Right atrium auricular region (tissue), 2 donors: ENCODE measurements at regions not wholly inside any gene's neighbourhood (a gene's known extent, or its start where the extent isn't known, plus 50 kb on each side); places are given as distances from the start of the nearest gene placed in this dataset.

Experiments used
- DNase-seq: peaks from one replicate; pipeline ENCODE4 v3.0.0-alpha.2; 2019; ENCODE audit warnings: low spot score
- H3K27ac ChIP-seq, 2 donors: fragments of 200-600 bp; sonication (generic); 1 replicate in 1 of 2; 2 replicates in 1 of 2; pipeline ENCODE4 v1.5.1; 2016 to 2019
- H3K27me3 ChIP-seq, 2 donors: fragments of 200-600 bp; sonication (generic); one replicate each; pipeline versions ENCODE4 v1.5.1 to v1.6.0; 2017 to 2019
- H3K36me3 ChIP-seq: fragments of 200-600 bp; sonication (generic); one replicate; pipeline ENCODE4 v1.5.1; 2016
- H3K4me1 ChIP-seq, 2 donors: fragments of 200-600 bp; sonication (generic); one replicate each; pipeline versions ENCODE4 v1.5.1 to v1.6.0; 2017 to 2019
- H3K4me3 ChIP-seq, 2 donors: fragments of 200-600 bp; sonication (generic); 1 replicate in 1 of 2; 2 replicates in 1 of 2; pipeline ENCODE4 v1.5.1; 2017 to 2019; ENCODE audit warnings: mild to moderate bottlenecking in 1 of 2, moderate library complexity in 1 of 2
- H3K9me3 ChIP-seq, 2 donors: fragments of 200-600 bp; sonication (generic); one replicate each; pipeline ENCODE4 v1.5.1; 2019
- CTCF ChIP-seq, 2 donors: fragments of 200-600 bp; sonication (generic); IDR thresholded peaks; one replicate each; pipeline ENCODE4 v1.5.1; 2019; ENCODE audit warnings: antibody characterized with exemption in 2 of 2

DNA sequence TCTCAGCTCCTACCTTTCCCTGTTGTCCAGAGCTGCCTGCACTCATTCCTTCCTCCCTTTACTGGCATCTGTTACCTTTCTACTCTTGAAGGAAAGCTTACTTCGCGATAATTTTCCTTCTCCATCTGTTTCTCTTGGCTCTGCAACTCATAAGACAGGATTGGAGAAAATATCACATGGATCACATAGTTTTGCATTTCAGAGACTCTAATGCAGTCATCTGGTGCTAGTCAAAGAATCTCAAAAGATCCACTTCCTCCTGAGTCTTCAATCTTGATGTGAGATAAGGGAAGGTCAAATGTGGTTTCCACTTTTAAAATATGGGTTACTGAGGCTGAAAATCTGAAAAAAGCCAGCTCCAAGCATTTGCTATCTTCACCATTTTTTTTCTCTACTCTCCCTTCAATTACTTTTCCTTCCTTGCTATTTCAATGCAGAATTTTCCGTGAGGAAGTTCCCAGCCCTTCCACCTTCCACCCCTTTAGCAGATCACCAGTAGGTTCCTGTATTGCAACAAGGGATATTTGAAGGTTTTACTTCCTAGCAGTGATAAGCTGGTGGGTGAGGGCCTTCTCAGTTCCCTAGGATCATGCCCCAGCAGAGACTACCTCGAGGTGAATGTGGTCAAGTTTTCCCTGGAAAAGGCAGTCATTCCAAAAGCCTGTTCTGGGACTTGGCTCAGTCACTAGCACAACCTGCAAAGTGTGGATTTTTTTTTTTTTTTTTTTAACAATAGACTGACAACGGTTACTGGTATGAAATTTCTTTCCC lies 62.8 kb upstream of the LRRC1 start:
- H3K4me1 ChIP-seq, result peaks cover 0 to 3% of the 10 kb centered on the region in 2 donors
- no peaks in the 10 kb centered on the region for H3K27me3 ChIP-seq
- H3K36me3 ChIP-seq, result no peaks in the 10 kb centered on the region
- DNase-seq, result no peak
- no peak overlapping the region for H3K4me3 ChIP-seq
- TF ChIP-seq CTCF (IDR thresholded peaks at IDR 0.05), result no peak
- no peak overlapping the region for H3K27ac ChIP-seq
- no peaks in the 10 kb centered on the region for H3K9me3 ChIP-seq

- Histone ChIP-seq H3K4me3 (no peak overlapping the region), H3K27me3 (no peaks in the 10 kb centered on the region)
- TF ChIP-seq CTCF (IDR thresholded peaks at IDR 0.05), result no peak
Measured at GRCh38 chr6:53730767-53731166, 64.0 kb upstream of the LRRC1 start.

GRCh38 chr6:53728570-53729194 lies 63.1 kb upstream of the KLHL31 start:
- Histone ChIP-seq H3K36me3 (no peaks in the 10 kb centered on the region), H3K4me1 (peaks cover 0 to 6% of the 10 kb centered on the region in 2 donors), H3K9me3 (no peaks in the 10 kb centered on the region), H3K27ac (no peak overlapping the region), H3K27me3 (no peaks in the 10 kb centered on the region), H3K4me3 (no peak overlapping the region)
- TF ChIP-seq CTCF (IDR thresholded peaks at IDR 0.05), result peak; percentile 83 to 96
- DNase-seq, result no peak

More at GRCh38 chr6:53730767-53731166, 64.0 kb upstream of the LRRC1 start:
- Histone ChIP-seq H3K9me3 (no peaks in the 10 kb centered on the region), H3K36me3 (no peaks in the 10 kb centered on the region), H3K4me1 (peaks cover 0 to 6% of the 10 kb centered on the region in 2 donors), H3K27ac (no peak overlapping the region)
- no peak for DNase-seq

- Histone ChIP-seq H3K9me3 (no peaks in the 10 kb centered on the region), H3K4me1 (peaks cover 0 to 6% of the 10 kb centered on the region in 2 donors), H3K27me3 (no peaks in the 10 kb centered on the region), H3K27ac (no peak overlapping the region), H3K36me3 (no peaks in the 10 kb centered on the region), H3K4me3 (no peak overlapping the region)
- DNase-seq, result no peak
- TF ChIP-seq CTCF (IDR thresholded peaks at IDR 0.05), result no peak
Measured at GRCh38 chr6:53727748-53728147, 62.2 kb upstream of the KLHL31 start.

GRCh38 chr6:53725791-53726575 lies 60.4 kb upstream of the KLHL31 start:
- Histone ChIP-seq H3K9me3 (no peaks in the 10 kb centered on the region), H3K27me3 (no peaks in the 10 kb centered on the region), H3K4me3 (no peak overlapping the region), H3K27ac (no peak overlapping the region), H3K36me3 (no peaks in the 10 kb centered on the region), H3K4me1 (peaks cover 0 to 6% of the 10 kb centered on the region in 2 donors)
- TF ChIP-seq CTCF (IDR thresholded peaks at IDR 0.05), result peak; percentile 96 to 98
- peak; percentile 76 for DNase-seq
